ENCODE measurements at regions not wholly inside any gene's neighbourhood (a gene's known extent, or its start where the extent isn't known, plus 50 kb on each side); places are given as distances from the start of the nearest gene placed in this dataset.
"Not testable (repeated sequence)": the region's sequence is repeated elsewhere in the genome, so short reads cannot be mapped to it uniquely, and the experiment has no call there.

DNA sequence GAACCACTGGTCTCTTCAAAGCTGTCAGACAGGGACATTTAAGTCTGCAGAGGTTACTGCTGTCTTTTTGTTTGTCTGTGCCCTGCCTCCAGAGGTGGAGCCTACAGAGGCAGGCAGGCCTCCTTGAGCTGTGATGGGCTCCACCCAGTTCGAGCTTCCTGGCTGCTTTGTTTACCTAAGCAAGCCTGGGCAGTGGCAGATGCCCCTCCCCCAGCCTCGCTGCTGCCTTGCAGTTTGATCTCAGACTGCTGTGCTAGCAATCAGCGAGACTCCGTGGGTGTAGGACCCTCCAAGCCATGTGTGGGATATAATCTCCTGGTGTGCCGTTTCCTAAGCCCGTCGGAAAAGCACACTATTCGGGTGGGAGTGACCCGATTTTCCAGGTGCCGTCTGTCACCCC lies 1243.2 kb upstream of the CRIM1 start:
- not testable (repeated sequence) for TF ChIP-seq SIN3A (IDR thresholded peaks at IDR 0.05; ENCODE audit: borderline replicate concordance, low read depth, low read length)
- TF ChIP-seq, protein P1, sequence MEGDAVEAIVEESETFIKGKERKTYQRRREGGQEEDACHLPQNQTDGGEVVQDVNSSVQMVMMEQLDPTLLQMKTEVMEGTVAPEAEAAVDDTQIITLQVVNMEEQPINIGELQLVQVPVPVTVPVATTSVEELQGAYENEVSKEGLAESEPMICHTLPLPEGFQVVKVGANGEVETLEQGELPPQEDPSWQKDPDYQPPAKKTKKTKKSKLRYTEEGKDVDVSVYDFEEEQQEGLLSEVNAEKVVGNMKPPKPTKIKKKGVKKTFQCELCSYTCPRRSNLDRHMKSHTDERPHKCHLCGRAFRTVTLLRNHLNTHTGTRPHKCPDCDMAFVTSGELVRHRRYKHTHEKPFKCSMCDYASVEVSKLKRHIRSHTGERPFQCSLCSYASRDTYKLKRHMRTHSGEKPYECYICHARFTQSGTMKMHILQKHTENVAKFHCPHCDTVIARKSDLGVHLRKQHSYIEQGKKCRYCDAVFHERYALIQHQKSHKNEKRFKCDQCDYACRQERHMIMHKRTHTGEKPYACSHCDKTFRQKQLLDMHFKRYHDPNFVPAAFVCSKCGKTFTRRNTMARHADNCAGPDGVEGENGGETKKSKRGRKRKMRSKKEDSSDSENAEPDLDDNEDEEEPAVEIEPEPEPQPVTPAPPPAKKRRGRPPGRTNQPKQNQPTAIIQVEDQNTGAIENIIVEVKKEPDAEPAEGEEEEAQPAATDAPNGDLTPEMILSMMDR (IDR thresholded peaks at IDR 0.05), result not testable (repeated sequence)

Measured in SK-N-SH (cell line).